ENCODE measurements at regions not wholly inside any gene's neighbourhood (a gene's known extent, or its start where the extent isn't known, plus 50 kb on each side); places are given as distances from the start of the nearest gene placed in this dataset.

DNA sequence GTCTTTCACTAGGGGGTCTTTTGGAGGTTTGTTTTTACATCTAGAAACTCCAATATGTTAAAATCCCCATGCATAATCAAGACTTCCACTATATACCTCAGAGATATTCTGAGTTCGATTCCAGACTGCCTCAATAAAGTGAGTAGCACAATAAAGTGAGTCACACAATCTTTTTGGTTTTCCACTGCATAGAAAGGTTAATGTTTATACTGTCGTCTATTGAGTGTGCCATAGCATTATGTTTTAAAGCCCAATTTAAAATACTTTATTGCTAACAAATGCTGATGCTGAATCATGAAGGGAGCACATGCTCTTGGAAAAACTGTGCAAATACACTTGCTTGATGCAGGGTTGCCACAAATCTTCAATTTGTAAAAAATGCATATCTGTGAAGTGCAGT, 227.5 kb upstream of the ZFHX3 start:
- no peaks in the 10 kb centered on the region for H3K27me3 ChIP-seq (replicated peaks)
- H3K36me3 ChIP-seq (replicated peaks): no peaks in the 10 kb centered on the region
- H3K4me3 ChIP-seq (ENCODE audit: low read depth, low read length): no peak overlapping the region
- DNase-seq: no peak
- in situ Hi-C loops (cut with HindIII; ENCODE audit: low pct_ligation_motif_present, low sequenced_read_pairs): no loop called here
- H3K27ac ChIP-seq: no peak overlapping the region
- TF ChIP-seq, protein P1, sequence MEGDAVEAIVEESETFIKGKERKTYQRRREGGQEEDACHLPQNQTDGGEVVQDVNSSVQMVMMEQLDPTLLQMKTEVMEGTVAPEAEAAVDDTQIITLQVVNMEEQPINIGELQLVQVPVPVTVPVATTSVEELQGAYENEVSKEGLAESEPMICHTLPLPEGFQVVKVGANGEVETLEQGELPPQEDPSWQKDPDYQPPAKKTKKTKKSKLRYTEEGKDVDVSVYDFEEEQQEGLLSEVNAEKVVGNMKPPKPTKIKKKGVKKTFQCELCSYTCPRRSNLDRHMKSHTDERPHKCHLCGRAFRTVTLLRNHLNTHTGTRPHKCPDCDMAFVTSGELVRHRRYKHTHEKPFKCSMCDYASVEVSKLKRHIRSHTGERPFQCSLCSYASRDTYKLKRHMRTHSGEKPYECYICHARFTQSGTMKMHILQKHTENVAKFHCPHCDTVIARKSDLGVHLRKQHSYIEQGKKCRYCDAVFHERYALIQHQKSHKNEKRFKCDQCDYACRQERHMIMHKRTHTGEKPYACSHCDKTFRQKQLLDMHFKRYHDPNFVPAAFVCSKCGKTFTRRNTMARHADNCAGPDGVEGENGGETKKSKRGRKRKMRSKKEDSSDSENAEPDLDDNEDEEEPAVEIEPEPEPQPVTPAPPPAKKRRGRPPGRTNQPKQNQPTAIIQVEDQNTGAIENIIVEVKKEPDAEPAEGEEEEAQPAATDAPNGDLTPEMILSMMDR (IDR thresholded peaks at IDR 0.05; ENCODE audit: low read depth, low read length, missing control alignments): no peak

- Histone ChIP-seq H3K27ac (no peak overlapping the region), H3K36me3 (replicated peaks) (no peaks in the 10 kb centered on the region), H3K27me3 (replicated peaks) (no peaks in the 10 kb centered on the region), H3K4me3 (ENCODE audit: low read depth, low read length) (no peak overlapping the region)
- DNase-seq: no peak
- in situ Hi-C loops (cut with HindIII; ENCODE audit: low pct_ligation_motif_present, low sequenced_read_pairs): no loop called here
- TF ChIP-seq, protein P1 (IDR thresholded peaks at IDR 0.05; ENCODE audit: low read depth, low read length, missing control alignments): no peak
Measured at GRCh38 chr16:73275024-73275423, 227.1 kb upstream of the ZFHX3 start.

DNA sequence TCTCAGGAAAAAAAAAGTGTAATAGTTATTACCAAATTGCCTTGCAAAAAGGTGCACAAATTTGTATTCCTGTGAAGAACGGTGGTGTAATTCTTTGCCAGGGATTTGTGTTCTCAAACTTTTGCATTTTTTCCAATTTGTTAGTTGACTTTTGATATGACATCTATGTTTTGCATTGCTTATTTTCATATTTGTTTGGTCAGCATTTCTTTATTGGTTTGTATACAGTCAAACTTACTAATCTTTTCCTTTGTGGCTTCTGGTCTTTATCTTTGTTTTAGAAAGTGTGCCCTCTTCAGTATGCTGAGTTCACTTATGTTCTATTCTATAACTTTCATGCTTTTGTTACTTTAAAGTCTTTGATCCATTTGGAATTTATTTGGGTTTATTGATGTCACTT, 226.2 kb upstream of the ZFHX3 start:
- no peak for DNase-seq
- TF ChIP-seq, protein P1 (IDR thresholded peaks at IDR 0.05; ENCODE audit: low read depth, low read length, missing control alignments): no peak
- Histone ChIP-seq H3K36me3 (replicated peaks) (no peaks in the 10 kb centered on the region), H3K27ac (no peak overlapping the region), H3K27me3 (replicated peaks) (no peaks in the 10 kb centered on the region), H3K4me3 (ENCODE audit: low read depth, low read length) (no peak overlapping the region)
- in situ Hi-C loops (cut with HindIII; ENCODE audit: low pct_ligation_motif_present, low sequenced_read_pairs): no loop called here

DNA sequence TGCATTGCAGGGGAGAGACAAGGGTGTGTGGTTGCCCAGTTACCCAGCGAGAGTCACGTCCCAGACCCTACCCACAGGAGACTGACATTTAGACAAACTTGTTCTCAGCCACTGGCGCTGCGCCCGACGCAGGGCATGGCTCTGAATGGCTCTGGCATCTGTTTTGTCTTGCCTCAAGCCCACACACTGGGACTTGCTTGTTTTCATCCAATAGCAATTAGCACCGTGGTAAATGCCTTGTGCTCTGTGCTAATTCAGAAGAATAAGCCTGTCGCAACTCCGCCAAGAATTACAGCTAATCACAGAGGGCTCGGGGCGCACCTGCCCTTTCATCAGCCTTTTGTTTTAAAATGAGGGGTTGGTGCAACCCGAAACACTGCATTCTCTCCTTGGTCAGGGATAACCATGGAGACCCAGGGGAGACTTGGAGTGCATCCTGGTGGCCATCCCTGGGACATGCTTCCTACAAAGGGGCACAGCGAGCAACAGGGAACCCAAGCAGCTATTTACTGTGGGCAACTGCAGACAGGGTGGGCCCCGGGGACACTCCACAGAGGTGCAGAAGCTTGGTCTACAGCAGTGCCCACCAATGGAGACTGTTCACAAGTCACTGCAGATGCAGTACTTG, 220.6 kb upstream of the ZFHX3 start:
- in situ Hi-C loops (cut with HindIII; ENCODE audit: low pct_ligation_motif_present, low sequenced_read_pairs): no loop called here
- no peak overlapping the region for H3K27ac ChIP-seq
- TF ChIP-seq, protein P1 (IDR thresholded peaks at IDR 0.05; ENCODE audit: low read depth, low read length, missing control alignments): peak; percentile 51
- H3K4me3 ChIP-seq (ENCODE audit: low read depth, low read length): no peak overlapping the region
- H3K36me3 ChIP-seq (replicated peaks): no peaks in the 10 kb centered on the region
- no peak for DNase-seq
- H3K27me3 ChIP-seq (replicated peaks): no peaks in the 10 kb centered on the region

DNA sequence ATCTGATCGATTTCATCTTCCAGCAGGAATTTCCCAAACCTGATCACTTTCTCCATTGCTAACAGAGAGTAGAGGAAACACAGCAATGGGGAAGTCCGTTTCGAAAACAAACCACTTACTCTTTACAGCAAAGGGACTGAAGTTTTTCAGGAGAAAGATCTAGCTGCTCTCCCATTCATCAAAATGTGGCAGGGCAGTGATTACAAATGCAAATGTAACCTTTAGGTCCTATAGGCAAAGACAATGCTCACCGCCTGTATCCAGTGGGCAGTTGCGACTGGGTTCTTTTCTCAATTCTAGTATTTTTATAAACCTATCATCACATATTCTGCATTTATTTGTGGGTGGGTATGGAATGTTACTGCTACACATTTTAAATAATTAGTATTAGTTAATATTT, 218.0 kb upstream of the ZFHX3 start:
- no peak for DNase-seq
- in situ Hi-C loops (cut with HindIII; ENCODE audit: low pct_ligation_motif_present, low sequenced_read_pairs): no loop called here
- no peaks in the 10 kb centered on the region for H3K27me3 ChIP-seq (replicated peaks)
- no peak overlapping the region for H3K27ac ChIP-seq
- H3K36me3 ChIP-seq (replicated peaks): no peaks in the 10 kb centered on the region
- TF ChIP-seq, protein P1 (IDR thresholded peaks at IDR 0.05; ENCODE audit: low read depth, low read length, missing control alignments): no peak
- H3K4me3 ChIP-seq (ENCODE audit: low read depth, low read length): no peak overlapping the region
